NCI-H1092 (cell line): ENCODE measurements at regions not wholly inside any gene's neighbourhood (a gene's known extent, or its start where the extent isn't known, plus 50 kb on each side); places are given as distances from the start of the nearest gene placed in this dataset.

Experiments used
- DNase-seq: peaks from one replicate; lab custom pipeline; 2025; lab: John Stamatoyannopoulos, UW

DNA sequence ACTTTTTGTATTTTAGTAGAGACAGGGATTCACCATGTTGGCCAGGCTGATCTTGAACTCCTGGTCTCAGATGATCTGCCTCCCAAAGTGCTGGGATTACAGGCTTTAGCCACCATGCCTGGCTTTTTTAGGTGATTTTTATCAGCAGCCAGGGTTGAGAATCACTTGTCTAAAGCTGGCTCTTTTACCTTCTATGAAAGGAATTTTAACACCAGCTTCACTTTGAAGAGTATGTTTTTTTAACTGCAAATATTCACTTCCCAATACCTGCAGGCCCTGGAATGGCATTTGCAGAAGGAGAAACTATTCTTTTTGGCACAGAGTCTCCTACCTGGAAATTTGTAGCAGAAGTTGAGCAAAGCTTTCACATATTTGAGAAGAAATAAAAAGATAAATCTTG, 63.6 kb upstream of the NAA20 start:
- no peak for DNase-seq

DNA sequence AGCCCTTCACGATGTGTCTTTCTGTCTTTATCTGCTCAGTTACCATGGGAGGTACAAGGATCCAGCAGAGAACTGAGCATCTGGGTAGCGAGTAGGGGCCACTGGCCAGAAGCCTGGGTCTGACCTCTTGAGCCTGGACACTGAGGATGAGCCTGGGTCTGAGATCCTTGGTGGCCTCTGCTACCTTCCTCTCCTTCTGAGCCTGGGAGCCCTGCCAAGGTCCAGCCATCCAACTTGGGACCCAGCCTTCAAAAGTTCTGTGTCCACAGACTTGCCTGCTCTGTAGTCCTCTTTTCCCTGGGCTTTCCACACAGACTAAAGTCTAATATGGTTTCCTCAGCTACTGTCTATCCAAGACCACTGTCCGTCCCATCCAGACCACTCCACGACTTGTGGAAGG, 60.2 kb upstream of the NAA20 start:
- DNase-seq = no peak

DNA sequence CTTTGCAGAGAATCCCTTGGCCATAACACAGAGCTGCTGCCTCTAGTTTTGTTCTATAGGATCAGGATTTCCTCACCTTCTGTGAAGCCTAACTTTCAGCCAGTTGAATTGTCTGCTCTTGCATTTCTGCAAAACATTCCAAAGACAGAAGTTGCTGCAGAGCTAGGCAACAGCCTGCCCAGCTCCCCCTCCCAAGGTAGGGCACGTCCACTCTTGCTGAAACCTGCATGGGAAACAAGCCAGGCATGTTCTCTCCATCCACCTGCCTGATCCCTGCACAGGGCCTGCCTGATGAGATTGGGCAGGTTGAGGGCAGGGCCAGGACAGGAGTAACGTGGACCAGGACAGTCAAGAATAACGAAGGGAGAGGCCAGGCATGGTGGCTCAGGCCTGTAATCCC, 58.9 kb upstream of the NAA20 start:
- DNase-seq = no peak

DNA sequence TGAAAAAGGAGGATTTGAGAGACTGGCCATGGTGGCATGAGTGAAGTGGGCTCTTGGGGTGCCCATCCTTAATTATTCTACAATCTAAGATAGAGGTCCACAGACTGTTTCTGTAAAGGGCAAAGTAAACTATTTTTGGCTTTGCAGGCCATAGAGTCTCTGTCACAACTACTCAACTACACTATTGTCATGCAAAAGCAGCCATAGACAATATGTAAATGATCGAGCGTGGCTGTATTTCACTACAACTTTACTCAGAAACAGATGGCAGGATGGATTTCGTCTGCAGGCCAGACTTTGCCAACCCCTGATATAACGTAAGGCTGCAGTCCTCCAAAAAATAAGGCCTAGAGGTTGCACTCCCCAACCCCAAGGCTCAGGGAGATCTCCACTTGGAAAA, 58.2 kb upstream of the NAA20 start:
- no peak for DNase-seq

DNA sequence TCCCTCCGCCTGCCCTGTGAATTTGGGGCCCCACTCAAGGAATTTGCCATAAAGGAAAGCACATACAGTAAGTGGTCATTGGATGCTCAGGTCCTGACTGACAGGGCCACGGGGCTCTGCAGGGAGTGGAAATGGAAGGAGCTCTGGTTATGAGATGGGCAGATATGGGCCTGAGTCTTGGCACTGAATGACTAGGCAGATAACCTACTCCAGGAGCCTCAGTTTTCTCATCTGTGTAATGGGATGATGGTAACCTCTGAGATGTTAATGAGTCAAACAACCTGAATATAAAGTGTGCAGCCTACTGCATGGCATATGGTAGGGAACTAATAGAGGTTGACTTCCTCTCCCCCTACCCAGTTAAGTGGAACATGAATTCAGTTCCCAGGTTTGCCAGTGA, 56.4 kb upstream of the NAA20 start:
- DNase-seq = no peak

DNA sequence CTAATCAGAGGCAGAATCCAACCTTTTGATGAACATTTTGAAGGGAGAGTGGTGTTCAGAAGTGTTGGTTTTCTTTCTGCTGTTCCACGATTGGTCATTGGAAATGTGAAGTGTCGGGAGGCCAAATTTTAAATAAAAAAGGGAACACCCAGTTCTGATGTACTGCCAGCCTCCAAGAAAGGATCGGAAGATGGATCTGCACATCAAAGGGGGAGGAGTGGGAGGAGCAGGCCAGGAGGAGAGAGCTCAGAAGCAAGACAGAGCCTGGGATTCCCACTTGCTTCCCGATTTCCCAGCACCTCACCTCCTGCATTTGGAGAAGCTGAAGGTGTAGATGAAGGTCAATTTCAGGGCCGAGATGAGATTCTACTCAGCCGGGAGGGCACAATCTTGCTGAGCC, 55.9 kb upstream of the NAA20 start:
- DNase-seq = no peak

DNA sequence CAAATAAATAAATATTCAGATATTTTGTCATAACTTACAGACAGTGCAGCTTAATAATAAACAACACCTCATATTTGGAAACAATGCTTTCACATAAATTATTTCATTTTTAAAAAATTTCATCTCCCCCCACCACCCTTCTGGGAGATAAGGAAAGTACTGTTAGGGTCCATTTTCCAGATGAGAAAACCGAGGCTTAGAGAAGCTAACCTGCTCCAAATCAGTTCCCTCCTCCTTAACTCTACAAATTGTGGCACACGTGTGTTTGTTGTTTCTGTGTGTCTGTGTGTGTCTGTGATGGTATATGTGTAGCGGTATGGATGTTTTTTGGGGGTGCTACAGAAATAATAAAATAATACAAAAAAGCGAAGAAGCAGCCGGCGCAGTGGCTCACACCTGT, 54.2 kb upstream of the NAA20 start:
- no peak for DNase-seq

DNA sequence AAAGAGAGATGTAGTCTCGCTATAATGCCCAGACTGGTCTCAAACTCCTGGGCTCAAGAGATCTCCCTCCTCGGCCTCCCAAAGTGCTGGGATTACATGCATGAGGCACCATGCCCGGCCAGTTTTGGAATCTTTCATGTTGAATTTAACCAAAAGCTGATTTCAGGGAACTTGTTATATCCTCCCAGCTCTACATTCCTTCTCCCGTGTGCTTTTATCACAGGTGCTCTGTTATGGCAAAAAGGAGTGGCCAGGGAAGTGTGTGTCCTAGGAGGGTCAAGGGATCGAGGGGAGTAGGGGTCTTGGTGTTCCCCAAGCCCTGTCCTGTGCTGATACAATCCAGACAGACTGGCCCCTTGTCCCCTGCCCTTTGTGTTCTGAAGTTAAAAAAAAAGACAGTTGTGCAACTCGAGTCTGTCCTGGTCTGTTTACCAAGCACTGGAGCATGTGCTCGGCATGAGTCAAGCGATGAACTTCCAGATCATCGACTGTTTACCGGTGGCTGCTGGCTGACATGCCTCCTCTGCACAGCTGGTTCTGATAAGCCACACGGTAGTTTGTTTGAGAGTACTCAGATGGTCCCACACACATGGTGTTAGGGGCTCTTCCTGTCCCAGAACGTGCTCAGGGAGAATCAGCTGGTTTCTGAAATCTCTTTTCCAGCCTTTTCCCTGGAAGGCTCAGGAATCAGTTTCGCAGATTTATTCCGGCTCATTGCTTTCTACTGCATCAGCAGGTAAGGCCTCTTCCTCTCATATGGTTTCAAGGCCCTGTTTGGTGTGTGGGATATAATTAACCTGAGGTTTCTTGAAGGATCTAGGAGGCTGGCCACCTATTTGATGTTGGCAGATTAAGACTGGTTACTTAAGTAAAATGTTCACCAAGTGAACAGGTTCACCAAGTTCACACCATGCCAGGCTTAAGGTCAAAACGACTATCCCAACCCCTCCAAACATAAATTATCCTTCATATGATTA, 52.6 kb upstream of the NAA20 start:
- no peak for DNase-seq

DNA sequence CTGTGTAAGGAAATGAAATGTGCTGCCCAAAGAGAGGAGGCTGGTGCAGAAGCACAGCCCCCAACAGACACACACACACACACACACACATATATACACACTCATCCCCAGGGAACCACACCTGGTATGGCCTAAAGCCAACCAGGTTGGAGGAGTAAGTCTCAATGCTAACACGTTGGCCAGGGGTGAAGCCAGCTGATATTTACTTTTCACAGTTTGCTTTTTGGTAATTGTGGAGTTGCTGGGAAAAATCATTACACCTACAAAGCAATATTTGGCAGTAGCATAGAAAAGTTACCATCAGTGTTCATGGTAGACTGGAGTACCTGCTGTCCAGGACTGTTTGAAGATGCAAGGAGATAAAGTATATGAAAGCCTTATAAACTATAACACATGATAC, 50.3 kb upstream of the NAA20 start:
- DNase-seq = no peak
